HEK293T (cell line): ENCODE measurements at regions not wholly inside any gene's neighbourhood (a gene's known extent, or its start where the extent isn't known, plus 50 kb on each side); places are given as distances from the start of the nearest gene placed in this dataset.

Experiments
- BHLHE40 ChIP-seq: fragments of 450-650 bp; IDR thresholded peaks from 2 replicates; pipeline ENCODE4 v1.6.1; 2016; ENCODE audit warnings: mild to moderate bottlenecking, moderate library complexity, borderline replicate concordance
- ELF4 ChIP-seq: fragments of 450-650 bp; IDR thresholded peaks from 2 replicates; pipeline ENCODE4 v1.6.1; 2017; ENCODE audit warnings: antibody characterized with exemption
- FOXA1 ChIP-seq: fragments of 450-650 bp; IDR thresholded peaks from 2 replicates; pipeline ENCODE4 v1.6.1; 2016; ENCODE audit warnings: mild to moderate bottlenecking
- FOXK2 ChIP-seq: fragments of 450-650 bp; IDR thresholded peaks from 2 replicates; pipeline ENCODE4 v1.6.1; 2016; ENCODE audit warnings: mild to moderate bottlenecking
- FOXM1 ChIP-seq: fragments of 450-650 bp; IDR thresholded peaks from 2 replicates; pipeline ENCODE4 v1.6.1; 2017; ENCODE audit warnings: mild to moderate bottlenecking, borderline replicate concordance
- LEF1 ChIP-seq: fragments of 450-650 bp; IDR thresholded peaks from 2 replicates; pipeline ENCODE4 v1.6.1; 2017; ENCODE audit warnings: mild to moderate bottlenecking, borderline replicate concordance
- PKNOX1 ChIP-seq: fragments of 450-650 bp; IDR thresholded peaks from 2 replicates; pipeline ENCODE4 v1.6.1; 2016
- SP1 ChIP-seq: fragments of 450-650 bp; IDR thresholded peaks from 2 replicates; pipeline ENCODE4 v1.6.1; 2017

- no peak for TF ChIP-seq BHLHE40
- no peak for TF ChIP-seq ELF4
- TF ChIP-seq PKNOX1 = no peak
- TF ChIP-seq FOXA1 = no peak
- TF ChIP-seq LEF1 = no peak
- TF ChIP-seq FOXK2 = no peak
- TF ChIP-seq FOXM1 = no peak
- TF ChIP-seq SP1 = no peak
Measured at GRCh38 chr3:22981166-22981565, 222.0 kb upstream of the UBE2E2 start.
